MG63 (cell line): ENCODE measurements at regions not wholly inside any gene's neighbourhood (a gene's known extent, or its start where the extent isn't known, plus 50 kb on each side); places are given as distances from the start of the nearest gene placed in this dataset.

Experiments
- DNase-seq: peaks from one replicate; pipeline ENCODE4 v3.0.0-alpha.2; 2020
- H3K27me3 ChIP-seq: fragments of 250-450 bp; sonication (Bioruptor Pico); 2 replicates; pipeline ENCODE4 v1.5.1; 2020; ENCODE audit warnings: mild to moderate bottlenecking, moderate library complexity
- H3K36me3 ChIP-seq: fragments of 250-450 bp; sonication (Bioruptor Pico); 2 replicates; pipeline ENCODE4 v1.5.1; 2020; ENCODE audit warnings: mild to moderate bottlenecking, moderate library complexity
- H3K4me3 ChIP-seq: fragments of 250-450 bp; sonication (Bioruptor Pico); 2 replicates; pipeline ENCODE4 v1.5.1; 2020; ENCODE audit warnings: mild to moderate bottlenecking, moderate library complexity
- H3K9me3 ChIP-seq: fragments of 250-450 bp; sonication (Bioruptor Pico); 2 replicates; pipeline ENCODE4 v1.5.1; 2020; ENCODE audit warnings: mild to moderate bottlenecking, moderate library complexity

DNA sequence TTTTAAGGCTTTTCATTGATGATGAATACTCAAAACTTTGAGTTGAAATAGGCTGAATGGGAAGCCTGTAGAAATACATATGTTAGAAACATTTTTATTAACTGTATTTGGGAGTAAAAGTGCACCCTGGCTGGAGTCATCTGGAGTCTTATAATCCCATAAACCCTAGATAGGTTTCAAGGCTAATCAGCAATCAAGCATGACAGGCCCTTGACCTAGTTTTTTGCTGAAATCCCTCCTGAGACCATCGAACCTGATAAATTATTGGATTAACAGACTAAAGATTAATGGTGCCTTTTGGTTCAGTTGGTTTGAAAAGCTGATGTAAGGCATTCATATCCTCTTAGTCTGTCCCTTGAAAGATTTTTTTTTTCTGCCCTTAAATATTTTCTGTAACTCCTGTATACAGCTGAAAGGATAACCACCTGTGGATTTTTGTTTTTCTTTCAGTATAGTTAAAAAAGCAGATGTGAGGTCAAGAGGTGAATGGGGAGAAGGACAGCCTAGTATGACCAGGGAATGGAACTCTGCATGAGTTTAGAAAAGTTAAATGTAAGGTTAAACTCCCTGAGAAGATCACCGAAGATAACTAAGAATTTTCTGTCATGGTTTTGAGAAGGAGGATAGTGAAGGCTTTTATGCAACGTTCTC, 69.4 kb upstream of the STXBP5L start:
- H3K4me3 ChIP-seq = no peak overlapping the region
- no peak for DNase-seq
- H3K27me3 ChIP-seq = 0 out of 2 replicates have a peak, but pooled peaks cover 2% of the 10 kb centered on the region
- H3K36me3 ChIP-seq = no peaks in the 10 kb centered on the region
- no peaks in the 10 kb centered on the region for H3K9me3 ChIP-seq

DNA sequence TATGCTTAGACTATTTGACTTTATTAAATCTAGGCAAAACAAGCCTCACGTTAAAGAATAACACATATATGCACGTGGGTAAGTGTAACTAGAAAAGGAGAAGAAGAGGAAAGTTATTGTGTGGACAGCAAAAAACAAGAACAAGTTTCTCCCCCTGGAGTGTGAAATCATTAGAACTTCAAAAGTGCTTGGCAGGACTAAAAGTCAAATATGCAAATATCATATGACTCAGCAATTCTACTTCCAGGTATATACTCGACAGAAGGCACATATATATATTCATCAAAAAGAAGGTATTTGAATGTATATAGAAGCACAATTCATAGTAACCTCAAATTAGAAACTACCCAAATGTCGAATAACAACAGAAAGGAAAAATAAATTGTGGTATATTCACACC, 68.9 kb upstream of the STXBP5L start:
- DNase-seq = no peak
- H3K9me3 ChIP-seq = no peaks in the 10 kb centered on the region
- no peaks in the 10 kb centered on the region for H3K27me3 ChIP-seq
- H3K36me3 ChIP-seq = no peaks in the 10 kb centered on the region
- no peak overlapping the region for H3K4me3 ChIP-seq

DNA sequence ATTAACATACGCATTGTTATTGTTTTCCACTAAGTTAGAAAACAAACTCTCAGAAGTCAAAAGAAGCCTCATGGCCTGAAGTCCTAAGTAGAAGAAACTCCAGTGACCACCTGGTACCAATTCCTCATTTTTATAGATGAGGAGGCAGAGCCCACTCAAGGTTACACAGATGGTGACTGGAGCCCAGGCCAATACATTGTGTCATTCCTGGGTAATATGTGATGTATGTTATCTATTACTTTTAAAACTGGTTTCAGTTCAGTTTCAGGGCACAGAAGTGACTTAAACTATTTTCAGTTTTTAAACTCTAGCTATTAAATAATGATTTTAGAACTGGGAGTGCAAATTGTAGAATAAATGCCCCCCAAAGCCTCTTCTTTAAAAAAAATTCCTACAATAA, 66.7 kb upstream of the STXBP5L start:
- DNase-seq = no peak
- Histone ChIP-seq H3K36me3 (no peaks in the 10 kb centered on the region), H3K4me3 (no peak overlapping the region), H3K9me3 (no peaks in the 10 kb centered on the region), H3K27me3 (peaks cover 8% of the 10 kb centered on the region; the same call in 1 of the 2 replicates)

DNA sequence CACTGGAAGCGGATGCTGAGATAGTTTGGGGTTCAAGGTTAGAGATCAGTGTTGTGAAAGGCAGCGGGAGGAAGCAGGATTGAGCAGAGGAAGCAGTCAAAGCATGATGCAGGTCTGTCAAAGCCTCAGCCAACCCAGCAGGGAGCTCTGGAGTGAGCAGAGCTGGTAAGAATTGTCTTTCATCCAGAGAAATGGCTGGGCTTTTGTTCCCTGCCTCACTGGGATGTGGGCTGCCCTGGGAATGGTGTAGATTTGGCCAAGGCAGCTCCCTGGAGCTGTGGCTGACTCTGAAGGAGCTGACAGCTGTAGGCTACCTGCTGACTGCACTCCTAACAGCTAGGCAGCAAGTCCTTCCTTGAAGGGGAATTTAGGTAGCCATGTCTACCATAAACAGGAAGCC, 61.9 kb upstream of the STXBP5L start:
- H3K4me3 ChIP-seq = no peak overlapping the region
- DNase-seq = no peak
- H3K27me3 ChIP-seq = peaks cover 17% of the 10 kb centered on the region
- H3K36me3 ChIP-seq = no peaks in the 10 kb centered on the region
- H3K9me3 ChIP-seq = no peaks in the 10 kb centered on the region

DNA sequence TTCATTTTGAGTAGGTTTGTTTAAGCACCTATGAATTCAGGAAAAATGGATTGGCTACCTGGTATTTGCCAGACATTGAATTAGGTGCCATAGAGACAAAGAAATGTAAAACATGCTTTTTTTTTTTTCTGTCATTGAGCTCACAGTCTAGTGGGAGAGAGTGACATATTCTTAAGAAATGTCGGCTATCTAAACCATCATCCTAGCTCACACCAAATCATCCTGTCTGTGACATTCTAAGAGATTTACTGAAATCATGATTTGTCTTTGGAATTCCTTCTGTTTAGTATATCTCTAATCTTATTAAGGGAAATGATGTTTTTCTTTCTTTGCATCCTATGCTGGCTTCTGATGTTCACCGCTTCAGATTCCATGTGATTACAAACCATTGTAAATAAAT, 59.5 kb upstream of the STXBP5L start:
- no peak overlapping the region for H3K4me3 ChIP-seq
- no peaks in the 10 kb centered on the region for H3K36me3 ChIP-seq
- DNase-seq = no peak
- H3K27me3 ChIP-seq = peaks cover 17% of the 10 kb centered on the region
- no peaks in the 10 kb centered on the region for H3K9me3 ChIP-seq

DNA sequence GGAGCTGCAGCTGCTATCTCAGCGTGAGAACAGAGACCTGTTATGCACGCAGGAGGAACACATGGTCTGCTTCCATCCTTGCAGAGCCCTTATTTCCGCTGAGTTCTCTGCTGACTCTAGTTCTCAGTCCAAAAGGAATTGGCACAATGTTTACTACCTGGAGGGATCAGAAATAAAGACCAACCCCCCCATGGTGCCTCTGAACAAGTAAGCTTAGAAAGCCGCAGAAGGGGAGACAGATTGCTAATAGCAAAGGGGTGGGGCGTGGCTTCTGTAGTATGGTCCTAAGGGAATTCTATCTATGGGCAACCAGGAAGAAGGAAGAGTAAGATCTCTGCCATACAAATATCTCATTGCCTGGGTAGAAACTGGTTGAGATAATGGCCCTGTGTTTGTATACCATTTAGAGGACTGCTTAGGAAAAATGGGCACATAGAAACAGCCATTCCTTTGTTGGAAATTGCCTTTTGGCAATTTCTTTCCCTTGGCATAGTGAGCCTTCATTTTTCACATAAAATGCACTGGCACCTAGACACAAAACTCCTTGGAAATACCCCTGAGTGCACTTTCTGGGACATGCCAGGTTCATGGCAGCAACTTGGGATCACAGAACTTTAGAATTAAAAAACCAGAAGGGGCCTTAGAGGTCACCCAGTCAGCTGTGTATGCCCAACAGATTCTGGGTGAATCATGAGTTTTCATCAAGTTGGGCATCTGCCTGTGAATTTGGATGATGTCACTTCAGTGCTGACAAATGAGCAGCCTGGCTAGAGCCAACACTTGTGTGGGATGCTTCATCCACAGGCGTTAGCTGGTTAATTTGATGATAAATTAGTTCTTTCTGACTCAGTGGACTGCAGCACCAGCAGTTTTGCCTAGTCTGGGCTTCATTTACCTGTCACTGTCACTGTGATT, 57.4 kb upstream of the STXBP5L start:
- peak; percentile 39 for DNase-seq
- Histone ChIP-seq H3K4me3 (no peak overlapping the region), H3K36me3 (no peaks in the 10 kb centered on the region), H3K27me3 (peaks cover 13% of the 10 kb centered on the region), H3K9me3 (no peaks in the 10 kb centered on the region)

DNA sequence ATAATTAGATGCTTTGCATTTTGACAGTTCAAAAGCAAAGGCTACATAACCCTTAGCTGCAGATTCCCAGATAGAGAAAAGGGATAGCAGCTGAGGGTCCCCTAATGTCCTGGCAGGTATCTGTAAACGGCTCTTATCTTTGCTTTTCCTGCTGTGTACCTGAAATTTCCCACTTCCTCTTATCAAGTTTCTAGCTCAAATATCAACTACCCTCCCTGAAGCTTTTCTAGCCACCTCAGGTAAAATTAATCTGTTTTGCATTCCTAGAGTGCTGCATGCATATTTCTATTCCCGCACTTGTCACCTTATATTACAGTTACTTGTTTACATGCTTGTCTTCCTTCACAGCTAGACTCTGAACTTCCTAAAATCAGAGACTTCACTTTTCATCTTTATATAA, 55.6 kb upstream of the STXBP5L start:
- DNase-seq = no peak
- H3K4me3 ChIP-seq = no peak overlapping the region
- no peaks in the 10 kb centered on the region for H3K36me3 ChIP-seq
- no peaks in the 10 kb centered on the region for H3K9me3 ChIP-seq
- peaks cover 5% of the 10 kb centered on the region for H3K27me3 ChIP-seq

DNA sequence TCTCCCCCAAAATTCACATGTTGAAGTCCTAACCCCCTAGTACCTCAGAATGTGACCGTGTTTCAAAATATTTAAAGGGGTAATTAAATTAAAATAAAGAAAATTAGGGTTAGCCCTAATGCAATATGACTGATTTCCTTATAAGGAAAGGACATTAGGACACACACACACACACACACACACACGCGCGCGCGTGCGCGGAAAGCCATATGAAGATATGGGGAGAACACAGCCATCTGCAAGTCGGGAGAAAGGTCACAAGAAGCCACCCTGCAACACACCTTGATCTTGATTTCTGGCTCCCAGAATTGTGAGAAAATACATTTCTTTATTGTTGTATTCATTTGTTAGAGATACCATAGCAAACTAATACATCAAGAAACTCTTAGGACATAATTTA, 54.6 kb upstream of the STXBP5L start:
- no peaks in the 10 kb centered on the region; the same call in none of the 2 replicates for H3K27me3 ChIP-seq
- no peaks in the 10 kb centered on the region for H3K36me3 ChIP-seq
- H3K4me3 ChIP-seq = no peak overlapping the region
- H3K9me3 ChIP-seq = no peaks in the 10 kb centered on the region
- DNase-seq = no peak

DNA sequence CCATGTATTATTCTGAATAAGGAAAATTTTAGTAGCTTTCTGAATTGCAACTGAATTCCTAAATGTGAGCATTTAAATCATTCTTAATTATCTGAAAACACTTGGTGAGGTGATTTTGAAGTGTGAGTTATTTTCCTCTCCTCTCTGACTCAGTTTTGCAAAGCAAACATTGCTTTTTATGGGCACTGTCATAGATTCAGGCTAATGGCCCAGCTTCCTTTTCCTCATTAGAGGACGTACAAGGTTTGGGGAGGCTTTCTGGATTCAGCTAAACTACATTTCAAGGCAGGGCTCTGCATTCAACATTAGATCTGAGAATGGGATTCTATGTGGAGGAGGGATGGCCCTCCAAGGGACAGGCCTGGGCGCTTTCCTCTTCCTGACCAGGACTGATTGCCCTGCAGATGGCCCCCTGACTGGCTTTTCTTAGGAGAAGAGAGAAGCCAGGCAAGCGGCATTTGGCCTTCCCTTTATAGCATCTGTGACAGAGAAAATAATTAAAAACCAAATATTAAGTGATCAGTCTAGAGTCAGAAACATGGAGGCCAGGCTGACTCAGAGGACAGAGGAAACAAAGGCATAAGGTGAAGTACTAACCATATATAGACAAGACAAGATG, 53.0 kb upstream of the STXBP5L start:
- Histone ChIP-seq H3K27me3 (peaks cover 10% of the 10 kb centered on the region), H3K36me3 (no peaks in the 10 kb centered on the region), H3K4me3 (no peak overlapping the region), H3K9me3 (no peaks in the 10 kb centered on the region)
- DNase-seq = no peak

DNA sequence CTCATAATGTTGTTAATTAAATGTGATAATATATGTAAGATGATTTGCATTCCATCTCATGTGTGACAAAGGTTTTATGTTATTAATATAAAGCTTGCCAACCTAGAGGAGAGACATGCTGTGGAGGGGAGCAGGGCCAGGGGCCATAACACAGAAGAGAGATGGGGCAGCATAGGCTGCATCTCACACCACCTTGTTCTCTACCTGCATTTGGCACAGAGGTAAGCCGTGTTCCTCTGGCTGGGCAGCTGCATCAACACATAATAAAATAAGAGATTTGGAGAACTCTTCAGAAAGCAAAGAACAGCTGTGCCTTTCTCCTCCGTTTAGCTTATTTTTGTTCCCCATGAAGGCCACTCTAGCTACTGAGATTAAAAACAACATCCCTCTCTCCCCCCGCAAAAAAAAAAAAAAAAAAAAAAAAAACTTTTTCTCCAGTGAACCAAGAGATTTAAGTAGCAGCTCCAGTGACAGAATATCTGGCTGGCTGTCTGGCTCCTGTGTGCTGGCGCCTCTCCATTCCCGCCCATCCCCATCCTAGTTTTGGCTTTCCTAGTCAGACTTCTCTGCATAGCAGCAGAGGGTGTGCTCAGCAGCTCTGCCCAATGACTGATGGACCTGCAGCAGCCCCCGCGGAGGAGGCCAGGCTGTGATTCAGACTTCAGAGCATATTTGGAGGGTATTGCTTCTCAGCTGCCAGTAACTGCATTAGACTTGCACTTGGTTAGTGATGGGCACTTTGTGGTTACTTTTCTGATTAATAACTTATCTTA, 52.2 kb upstream of the STXBP5L start:
- H3K4me3 ChIP-seq = no peak overlapping the region
- no peaks in the 10 kb centered on the region for H3K9me3 ChIP-seq
- DNase-seq = peak; percentile 97
- H3K27me3 ChIP-seq = peaks cover 17% of the 10 kb centered on the region
- H3K36me3 ChIP-seq = no peaks in the 10 kb centered on the region
